HG03280 (cell line): ENCODE measurements at regions not wholly inside any gene's neighbourhood (a gene's known extent, or its start where the extent isn't known, plus 50 kb on each side); places are given as distances from the start of the nearest gene placed in this dataset.
"Not testable (repeated sequence)": the region's sequence is repeated elsewhere in the genome, so short reads cannot be mapped to it uniquely, and the experiment has no call there.

Experiments used
- ATAC-seq: cut with Tn5 transposase; IDR thresholded peaks from one replicate; pipeline ENCODE4 v1.9.1; 2021; ENCODE audit warnings: mild to moderate bottlenecking, moderate library complexity; ENCODE audit not compliant: unreplicated experiment

DNA sequence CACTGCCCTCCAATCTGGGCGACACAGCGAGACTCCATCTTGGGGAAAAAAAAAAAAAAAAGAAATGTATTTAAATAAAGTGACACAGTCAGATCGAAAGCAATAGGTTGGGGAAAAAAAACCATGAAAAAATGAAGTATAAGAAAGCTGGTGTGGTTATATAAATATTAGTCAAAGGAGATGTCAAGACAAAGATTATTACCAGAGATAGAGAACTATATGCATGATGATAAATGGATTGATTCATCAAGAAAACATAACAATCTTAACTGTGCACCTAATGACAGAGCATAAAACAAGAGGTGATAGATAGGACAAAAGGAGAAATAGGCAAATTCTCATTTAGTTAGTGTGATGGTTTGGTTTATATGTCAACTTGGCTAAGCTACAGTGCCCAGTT lies 146.9 kb upstream of the AHI1 start:
- ATAC-seq = no peak

DNA sequence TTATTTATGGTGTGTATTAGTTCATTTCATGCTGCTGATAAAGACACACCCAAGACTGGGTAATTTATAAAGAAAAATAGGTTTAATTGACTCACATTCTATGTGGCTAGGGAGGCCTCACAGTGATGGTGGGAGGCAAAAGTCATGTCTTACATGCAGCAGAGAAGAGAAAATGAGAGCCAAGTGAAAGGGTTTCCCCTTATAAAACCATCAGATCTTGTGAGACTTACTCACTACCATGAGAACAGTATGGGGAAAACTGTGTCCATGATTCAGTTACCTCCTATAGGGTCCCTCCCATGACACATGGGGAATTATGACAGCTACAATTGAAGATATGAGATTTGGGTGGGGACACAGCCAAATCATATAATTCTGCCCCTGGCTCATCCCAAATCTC lies 150.0 kb upstream of the AHI1 start:
- no peak for ATAC-seq

DNA sequence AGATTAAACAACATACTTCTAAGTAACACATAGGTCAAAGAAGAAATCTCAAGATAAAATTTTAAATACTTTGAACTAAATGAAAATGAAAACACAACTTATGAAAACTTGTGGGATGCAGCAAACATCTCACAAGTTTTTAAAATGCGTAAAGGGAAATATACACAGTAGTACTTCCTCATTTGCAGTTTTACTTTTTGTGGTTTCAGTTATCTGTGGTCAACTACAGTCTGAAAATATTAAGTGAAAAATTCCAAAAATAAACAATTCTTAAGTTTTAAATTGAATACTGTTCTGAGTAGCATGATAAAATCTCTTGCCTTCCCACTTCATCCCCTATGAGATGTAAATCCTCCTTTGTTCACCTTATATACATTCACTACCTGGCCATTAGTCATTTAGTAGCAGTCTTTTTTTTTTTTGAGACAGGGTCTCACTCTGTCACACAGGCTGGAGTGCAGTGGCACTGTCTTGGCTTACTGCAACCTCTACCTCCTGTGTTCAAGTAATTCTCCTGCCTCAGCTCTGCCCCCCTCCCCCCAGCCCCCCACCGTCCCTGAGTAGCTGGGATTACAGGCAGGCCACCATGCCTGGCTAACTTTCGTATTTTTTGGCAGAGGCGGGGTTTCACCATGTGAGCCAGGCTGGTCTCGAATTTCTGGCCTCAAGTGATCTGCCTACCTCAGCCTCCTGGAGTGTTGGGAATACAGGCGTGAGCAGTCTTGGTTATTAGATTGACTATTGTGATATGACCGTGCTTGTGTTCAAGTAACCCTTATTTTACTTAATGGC lies 154.6 kb upstream of the AHI1 start:
- peak; percentile 93 for ATAC-seq

DNA sequence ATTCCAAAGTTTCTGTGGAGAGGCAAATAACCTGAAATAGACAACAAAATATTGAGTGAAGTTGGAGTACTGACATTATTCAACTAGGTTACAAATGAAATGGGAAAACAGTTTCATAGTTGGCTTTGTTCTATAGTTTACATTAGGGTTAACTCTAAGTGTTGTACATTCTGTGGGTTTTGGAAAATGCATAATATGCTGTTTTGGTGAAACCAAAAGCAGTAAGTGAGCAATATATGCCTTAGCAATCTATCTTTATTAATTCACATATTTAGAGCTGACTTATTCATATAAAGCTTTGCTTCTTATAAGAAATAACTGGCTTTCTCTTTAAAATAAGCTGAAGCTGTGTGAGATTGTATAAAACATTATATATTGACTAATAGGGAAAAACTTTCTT lies 157.5 kb upstream of the AHI1 start:
- no peak for ATAC-seq

DNA sequence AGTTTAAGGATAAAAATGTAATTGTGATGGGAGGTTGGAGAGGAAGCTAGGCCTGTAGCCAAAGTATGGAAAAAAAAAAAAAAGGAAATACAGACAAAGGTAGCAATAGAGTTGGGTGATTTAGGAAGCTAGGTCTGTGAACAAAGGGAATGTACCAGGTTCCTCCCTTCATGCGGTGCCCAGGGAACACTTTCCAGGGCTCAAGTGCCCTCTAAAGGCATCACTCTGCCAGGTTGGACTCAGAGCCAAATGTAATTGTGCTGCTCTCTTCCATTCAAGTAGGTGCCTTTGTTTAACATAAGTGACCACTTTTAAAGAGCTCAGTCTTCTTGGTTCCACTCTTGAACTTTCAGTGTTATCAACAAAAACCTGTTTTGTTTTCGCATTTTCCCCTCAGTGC lies 159.7 kb upstream of the AHI1 start:
- ATAC-seq = no peak

DNA sequence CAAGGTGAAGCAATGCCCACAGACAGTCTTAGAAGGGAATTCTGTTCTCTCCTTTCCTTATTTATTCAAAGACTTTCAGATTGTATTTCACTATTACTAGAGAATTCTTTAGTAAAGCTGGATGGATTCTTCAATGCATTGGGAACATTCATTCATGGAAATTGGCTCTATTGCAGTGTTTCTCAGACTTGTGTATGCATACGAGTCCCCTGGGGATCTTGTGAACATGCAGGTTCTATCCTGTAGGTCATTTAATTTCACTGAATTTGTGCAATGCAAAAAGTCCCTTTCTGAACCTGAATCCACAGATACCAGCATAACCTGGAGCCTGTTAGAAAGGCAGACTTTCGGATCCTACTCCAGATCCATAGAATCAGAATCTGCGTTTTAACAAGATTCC lies 160.9 kb upstream of the AHI1 start:
- ATAC-seq = no peak

DNA sequence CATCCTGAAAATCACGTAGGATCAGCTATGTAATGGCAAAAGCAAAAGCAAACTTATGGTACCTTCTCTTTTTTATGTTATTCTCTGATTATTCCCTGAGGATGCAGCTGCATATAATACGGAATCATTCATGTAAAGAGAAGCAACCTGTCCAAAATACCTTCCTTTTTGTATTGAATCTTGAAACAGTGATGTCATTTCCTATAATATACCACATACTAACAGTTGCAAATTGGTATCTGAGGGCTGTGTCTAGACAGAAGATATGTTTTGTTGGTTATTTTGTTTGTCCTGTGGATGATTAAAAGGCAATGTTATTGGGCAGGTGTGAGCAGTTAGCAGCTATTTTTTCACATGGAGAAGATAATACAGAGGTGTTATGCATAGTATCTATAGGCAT lies 161.4 kb upstream of the AHI1 start:
- no peak for ATAC-seq

DNA sequence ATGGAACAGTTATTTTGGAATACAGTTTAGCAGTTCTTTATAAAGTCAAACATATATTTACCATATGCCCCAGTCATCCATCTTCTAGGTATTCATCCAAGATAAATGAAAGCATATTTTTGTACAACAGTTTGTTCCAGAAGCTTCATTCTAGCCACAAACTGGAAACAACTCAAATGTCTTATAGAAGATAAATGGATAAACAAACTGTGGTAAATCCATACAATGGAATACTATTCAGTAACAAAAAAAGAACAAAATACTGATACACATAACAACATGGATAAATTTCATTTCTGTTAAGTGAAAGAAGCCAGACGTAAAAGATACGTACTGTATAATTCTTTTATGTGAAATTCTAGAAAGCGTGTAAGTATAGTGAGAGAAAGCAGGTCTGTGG lies 167.0 kb upstream of the AHI1 start:
- ATAC-seq = no peak

DNA sequence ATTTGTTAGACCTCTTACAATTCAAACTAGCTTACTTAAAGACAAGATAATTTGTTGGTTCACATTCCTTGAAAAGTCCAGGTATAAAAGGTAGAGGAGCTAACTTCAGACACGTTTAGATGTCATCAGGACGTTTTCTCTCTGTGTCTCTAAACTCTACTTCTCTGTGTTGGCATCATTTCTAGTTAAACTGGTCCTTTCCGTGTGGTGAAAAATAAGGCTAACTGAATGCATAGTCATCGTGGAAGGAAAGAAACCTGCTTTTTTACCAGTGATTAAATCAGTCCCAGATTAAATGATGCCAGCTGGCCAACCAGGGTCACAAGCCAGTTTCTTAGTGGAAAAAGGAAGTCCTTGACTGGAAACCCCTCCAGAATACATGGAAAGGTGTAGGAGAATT lies 168.4 kb upstream of the AHI1 start:
- no peak for ATAC-seq

DNA sequence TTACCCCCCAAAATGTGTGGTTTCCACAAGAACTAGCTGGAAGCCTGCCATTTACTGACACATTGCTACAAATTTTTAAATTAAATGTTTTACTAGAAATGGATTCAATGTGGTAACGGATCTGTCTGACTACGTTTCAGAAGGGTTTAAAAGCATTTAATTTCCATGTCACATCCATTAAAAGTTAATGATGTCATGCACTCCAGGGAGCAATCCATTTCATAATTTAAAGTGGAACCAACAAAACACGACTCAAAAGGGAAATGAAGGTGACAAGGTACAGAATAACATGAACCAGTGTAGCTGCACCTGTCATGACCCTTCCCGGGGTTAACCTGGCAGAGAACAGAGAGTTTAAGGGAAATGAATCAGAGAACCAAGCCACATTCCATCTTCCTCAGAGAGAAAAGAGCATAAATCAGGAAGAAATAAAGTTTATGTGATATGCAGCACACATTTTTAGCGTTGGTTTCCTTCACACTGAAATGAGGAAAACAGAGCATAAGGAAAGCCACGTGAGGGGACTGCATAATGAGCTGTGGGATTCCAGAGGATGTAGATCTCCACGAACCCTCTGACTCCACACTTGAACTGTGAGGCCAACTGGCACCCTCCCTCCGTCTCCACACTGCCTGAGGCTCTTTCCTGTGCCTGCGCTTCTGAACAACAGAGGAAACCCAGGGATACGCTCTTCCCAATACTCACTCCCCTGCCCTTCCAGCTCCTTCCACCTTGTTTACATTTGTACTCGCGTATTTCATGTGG lies 170.3 kb upstream of the AHI1 start:
- no peak for ATAC-seq

DNA sequence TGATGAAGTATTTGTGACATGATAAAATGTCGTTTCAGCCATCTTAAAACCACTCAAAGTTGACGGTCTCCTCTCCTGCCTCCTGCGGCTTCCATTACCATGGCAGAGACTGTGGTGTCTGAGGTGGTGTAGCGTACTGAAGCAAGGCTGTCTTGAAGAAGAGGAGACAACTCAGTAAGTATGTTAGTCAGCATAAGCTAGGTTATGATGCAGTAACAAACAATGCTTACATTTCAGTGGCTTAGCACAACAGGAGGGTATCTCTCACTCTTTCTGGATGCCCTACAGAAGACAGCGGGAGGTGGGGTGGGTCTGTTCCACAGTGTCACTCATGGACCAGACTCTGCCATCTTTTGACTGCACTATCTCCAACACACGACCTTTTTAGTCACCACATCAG lies 174.7 kb upstream of the AHI1 start:
- ATAC-seq = no peak

DNA sequence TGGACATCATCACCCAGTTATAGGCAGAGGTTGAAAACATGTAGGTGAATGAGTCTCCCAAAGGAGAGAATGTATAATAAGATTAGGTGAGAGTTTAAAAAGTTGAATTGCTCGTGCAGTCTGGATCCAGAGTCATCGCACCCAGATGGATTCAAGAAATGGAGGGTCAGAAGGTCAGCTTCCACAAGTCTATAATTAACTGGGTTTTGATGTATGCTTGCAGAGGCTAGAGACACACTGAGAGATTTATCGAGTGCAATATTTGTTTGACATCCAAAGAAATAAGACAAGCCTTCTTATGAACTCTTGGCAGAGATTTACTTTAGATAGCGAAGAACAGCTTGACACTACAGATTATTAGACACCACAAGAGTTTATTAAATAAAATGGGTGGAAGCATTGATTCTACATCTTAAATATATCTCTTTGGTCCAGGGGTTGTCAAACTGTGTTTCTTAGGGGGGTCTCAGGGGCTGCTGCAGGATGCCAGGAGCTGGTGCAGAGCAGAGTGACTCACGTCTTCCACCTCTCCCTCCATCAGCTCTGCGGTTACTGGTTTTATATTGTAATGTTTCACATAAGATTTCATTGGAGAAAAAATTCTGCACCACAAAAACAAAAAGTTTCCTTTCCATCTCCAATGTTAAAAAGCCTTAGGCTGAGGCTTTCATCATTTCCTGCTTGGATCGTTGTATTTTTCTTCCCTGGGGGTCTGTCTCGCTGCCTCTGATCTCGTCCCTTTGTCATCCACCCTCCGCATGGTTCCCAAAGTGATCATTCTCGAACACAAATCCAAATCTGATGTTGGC lies 176.2 kb upstream of the AHI1 start:
- no peak for ATAC-seq

DNA sequence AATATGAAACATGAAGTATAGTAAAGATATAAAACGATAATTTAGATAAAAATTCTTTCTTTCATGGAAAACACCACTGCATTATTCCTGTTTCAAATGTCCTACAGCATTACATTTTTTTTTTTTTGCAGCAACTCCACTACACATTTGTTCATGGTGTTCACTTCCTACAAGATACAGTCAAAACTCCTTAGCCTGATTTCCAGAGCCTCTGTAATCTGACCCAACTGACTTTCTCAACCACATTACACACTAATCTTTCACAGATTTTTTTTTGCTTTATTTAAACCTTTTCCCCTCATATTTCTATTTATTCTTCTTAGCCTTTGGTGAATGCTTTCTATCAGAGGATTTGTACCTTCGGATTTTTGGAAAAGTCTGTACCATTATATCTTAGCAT lies 176.5 kb upstream of the PDE7B start:
- no peak for ATAC-seq

DNA sequence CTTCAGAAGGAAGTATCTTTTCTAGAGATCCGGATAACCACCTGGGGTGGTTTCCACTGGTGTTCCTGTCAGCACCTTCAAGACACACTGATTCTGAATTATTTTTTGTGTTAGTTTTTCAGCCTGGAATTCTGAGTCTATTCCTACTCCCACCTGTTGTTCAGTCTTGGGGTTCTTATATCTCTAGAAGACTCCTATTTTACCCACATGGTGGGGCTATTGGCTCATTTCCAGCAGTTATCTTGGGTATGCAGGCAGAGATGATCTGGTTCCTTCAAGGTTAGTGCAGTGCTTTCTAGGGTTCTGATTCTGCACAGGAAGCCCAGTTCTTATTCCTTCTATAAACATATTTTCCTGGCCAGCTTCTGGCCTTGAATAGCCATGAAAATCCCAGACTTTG lies 175.6 kb upstream of the PDE7B start:
- no peak for ATAC-seq

DNA sequence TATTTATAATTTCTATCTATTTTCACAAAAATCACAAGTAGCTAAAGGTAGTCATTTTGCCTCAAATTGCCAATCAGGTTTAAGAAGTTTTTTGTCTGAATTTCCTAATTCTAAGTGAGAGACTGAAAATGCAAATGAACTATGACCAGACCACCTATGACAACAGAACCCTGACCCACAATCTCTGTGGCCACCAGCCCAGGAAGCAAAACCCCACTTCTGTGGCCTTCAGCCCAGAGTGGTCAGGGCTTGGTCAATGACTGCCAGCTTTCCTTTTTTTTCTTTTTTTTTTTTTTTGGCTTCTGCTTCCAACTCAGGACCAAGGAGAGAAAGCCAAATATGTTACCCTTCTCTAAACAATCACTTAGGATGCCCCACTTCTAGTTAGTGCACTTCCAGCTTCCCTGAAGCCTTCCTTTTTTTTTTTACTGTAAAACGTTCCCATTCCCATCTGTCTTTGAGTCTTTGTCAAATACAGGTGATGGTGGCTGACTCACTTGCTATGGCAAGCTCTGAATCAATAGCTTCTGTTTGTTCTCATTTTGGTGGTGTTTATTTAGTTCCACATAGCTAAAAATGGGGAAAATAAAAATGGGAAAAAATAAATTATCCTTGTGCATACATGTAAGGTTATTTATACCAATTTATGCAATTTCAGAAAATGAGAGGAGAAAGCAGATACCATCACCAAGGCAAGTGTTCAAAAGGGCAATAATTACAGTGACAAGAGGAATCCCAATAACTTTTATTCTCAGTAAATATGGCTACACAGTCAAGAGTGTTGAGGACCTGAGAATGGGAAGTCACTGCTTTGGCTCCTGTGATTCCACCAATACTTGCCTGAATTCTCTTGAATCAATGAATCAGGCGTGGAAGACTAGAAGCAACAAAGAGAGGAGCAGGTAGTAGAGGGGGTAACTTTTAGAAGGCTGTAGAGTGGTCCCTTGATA lies 170.3 kb upstream of the PDE7B start:
- no peak for ATAC-seq

DNA sequence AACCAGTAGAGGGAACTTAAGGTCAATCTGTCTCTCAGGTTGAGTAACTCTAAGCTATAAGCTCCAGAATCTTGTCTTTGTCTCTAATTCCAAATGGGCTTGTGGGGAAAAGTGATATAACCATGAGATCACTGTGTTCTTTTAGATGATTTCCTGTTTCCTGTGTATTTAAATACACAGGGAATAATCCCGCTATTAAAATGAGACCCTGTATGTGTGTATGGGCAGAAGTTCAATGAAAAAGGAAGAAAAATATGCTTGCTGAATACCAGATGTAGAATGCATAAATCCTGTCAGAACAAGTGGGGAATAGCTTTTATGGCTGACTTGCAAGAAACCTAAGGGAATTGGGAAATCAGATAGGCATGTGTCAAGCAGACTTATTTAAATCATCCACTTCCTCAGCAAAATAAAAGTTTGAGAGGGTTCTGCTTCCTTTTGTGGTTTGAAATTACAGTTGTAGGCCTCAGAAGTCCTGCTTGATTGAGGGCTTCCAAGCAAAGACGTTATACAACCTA lies 164.7 kb upstream of the PDE7B start:
- no peak for ATAC-seq

DNA sequence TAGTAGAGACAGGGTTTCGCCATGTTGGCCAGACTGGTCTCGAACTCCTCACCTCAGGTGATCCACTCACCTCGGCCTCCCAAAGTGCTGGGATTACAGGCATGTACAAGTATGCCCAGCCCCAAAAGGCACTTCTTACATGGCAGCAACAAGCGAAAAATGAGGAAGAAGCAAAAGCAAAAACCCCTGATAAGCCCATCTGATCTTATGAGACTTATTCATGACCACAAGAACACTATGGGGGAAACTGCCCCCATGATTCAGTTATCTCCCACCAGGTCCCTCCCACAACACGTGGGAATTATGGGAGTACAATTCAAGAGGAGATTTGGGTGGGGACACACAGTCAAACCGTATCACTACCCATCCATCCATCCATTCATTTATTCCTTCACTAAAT lies 163.0 kb upstream of the PDE7B start:
- ATAC-seq = not testable (repeated sequence)

DNA sequence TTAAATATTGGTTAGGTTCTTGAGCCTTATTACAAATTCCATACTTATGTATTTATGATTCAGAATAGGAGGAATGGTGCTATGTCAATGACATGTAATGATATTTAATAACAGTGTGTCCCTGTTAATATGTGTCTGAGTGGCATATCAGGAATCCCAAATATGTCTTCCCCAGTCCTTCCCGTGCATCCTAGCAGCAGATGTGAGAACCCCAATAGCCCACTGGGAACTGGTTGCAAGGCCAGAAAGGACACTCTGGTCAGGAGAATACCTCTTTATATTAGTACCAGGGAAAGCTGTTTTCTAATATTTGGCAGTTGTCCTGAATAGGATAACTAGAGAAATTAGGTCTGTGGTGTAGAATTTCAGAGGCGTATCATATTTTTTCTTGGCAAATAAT lies 159.1 kb upstream of the PDE7B start:
- no peak for ATAC-seq

DNA sequence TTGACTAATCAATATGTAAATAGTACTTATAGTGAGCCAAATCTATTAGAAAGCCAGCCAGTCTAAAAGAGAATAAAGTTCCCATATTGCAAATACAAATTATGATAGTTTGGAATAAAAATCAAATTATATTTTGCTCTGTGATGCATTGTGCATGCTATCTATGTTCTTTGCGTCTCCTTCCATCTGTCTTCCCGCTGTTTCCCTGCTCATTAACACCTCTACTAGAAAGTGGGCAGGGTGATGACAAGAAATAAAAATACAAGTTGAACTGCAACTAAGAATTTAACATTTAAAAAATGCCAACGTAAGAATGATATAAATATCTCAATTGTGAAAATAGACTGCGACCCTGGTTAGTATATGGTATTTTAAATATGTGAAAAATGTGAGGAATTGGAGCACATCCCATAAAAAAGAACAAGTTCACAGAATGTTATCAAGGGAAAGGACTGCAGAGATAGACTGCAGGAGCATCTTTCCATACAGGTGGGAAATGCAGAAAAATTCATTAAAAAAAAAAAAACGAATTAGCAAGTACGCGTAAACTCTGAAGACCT lies 157.6 kb upstream of the PDE7B start:
- no peak for ATAC-seq

DNA sequence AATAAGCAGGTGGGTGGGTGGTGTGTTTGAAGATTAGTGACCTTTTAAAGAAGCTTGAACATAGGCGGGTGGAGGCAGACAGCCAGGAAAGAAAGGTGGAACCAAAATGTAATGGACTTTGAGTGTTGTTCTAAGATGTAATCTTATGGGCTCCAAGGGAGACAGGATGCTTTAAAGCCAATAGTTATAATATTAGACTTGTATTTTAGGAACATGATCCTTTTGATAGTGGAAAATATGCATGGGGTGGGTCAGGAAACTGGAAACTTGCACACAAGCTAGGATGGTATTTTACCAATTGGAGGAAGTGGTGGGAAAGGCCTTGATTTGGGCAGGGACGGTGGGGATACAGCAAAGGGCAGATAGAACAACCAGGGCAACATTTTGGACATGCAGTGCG lies 151.8 kb upstream of the PDE7B start:
- no peak for ATAC-seq
